D721Med (cell line): ENCODE measurements at regions not wholly inside any gene's neighbourhood (a gene's known extent, or its start where the extent isn't known, plus 50 kb on each side); places are given as distances from the start of the nearest gene placed in this dataset.
"Not testable (repeated sequence)": the region's sequence is repeated elsewhere in the genome, so short reads cannot be mapped to it uniquely, and the experiment has no call there.

Experiments used
- DNase-seq: peaks from one replicate; pipeline ENCODE4 v3.0.0; 2011; ENCODE audit warnings: low spot score; ENCODE audit not compliant: insufficient read length
- FAIRE-seq: peaks from 2 replicates; lab custom pipeline; 2011; peaks lifted over from hg19 to GRCh38; lab: Jason Lieb, UNC
- CTCF ChIP-seq: IDR thresholded peaks from 2 replicates; pipeline ENCODE4 v1.5.1; 2012; ENCODE audit warnings: mild to moderate bottlenecking, control low read depth; ENCODE audit not compliant: insufficient read depth; ENCODE audit errors: missing control alignments

GRCh38 chr2:149766339-149766738 is 178.8 kb upstream of the MMADHC start:
- DNase-seq (no peak), FAIRE-seq (no peak)
- TF ChIP-seq CTCF: no peak

- no peak for TF ChIP-seq CTCF
- FAIRE-seq: no peak
- DNase-seq: no peak
These were observed 178.1 kb upstream of the MMADHC start for GRCh38 chr2:149765636-149766035.

GRCh38 chr2:149765003-149765402 is 177.4 kb upstream of the MMADHC start:
- FAIRE-seq (no peak), DNase-seq (no peak)
- TF ChIP-seq CTCF: no peak

GRCh38 chr2:149763358-149763757 is 175.8 kb upstream of the MMADHC start:
- no peak for FAIRE-seq
- TF ChIP-seq CTCF: no peak
- DNase-seq: no peak

- no peak for FAIRE-seq
- TF ChIP-seq CTCF: no peak
- DNase-seq: no peak
These were observed 174.0 kb upstream of the MMADHC start for GRCh38 chr2:149761611-149762010.

- DNase-seq, FAIRE-seq: not testable (repeated sequence)
These were observed 171.8 kb upstream of the MMADHC start for GRCh38 chr2:149759382-149759781.

- FAIRE-seq, DNase-seq: not testable (repeated sequence)
These were observed 167.1 kb upstream of the MMADHC start for GRCh38 chr2:149754722-149755121.

GRCh38 chr2:149747456-149747855 is 159.9 kb upstream of the MMADHC start:
- FAIRE-seq (no peak), DNase-seq (no peak)
- TF ChIP-seq CTCF: no peak
